ENCODE measurements at regions not wholly inside any gene's neighbourhood (a gene's known extent, or its start where the extent isn't known, plus 50 kb on each side); places are given as distances from the start of the nearest gene placed in this dataset.

DNA sequence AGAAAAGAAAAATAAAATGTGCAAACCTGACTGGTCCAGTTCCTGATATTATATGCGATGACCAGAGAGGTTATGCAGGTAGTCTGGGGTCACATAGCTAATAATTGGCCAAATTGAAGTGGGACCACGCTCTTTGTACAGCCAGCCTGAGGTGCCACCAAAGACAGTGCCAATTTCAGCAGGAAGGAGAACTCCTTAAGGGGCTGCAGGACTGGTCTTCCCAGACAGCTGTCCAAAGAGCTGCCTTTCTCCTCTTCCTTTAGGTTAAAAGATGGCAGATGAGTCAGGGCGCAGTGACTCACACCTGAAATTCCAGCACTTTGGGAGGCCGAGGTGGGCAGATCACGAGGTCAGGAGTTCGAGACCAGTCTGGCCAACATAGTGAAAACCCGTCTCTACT, 95.5 kb downstream of the ACKR3 start:
- H3K9ac ChIP-seq: no peak overlapping the region
- no peak overlapping the region for H3K27ac ChIP-seq (ENCODE audit: low read depth in 2 of 2, low read length in 1 of 2)
- ChIA-PET POLR2A (no interaction called here), CTCF (no interaction called here)
- peaks cover 10% of the 10 kb centered on the region; the same call in 1 of the 2 replicates for H3K27me3 ChIP-seq (ENCODE audit: insufficient read depth)
- no peak overlapping the region for H3K4me3 ChIP-seq (ENCODE audit: low read depth in 2 of 2, low read length in 1 of 2)
- TF ChIP-seq ELF1 (IDR thresholded peaks at IDR 0.05) (no peak), YY1 (IDR thresholded peaks at IDR 0.05; ENCODE audit: low read depth) (no peak)
- H3K9me3 ChIP-seq: no peaks in the 10 kb centered on the region
- no peak overlapping the region for H2AFZ ChIP-seq (ENCODE audit: low read depth)
- H3F3A ChIP-seq (replicated peaks; ENCODE audit: insufficient read depth): no peaks in the 10 kb centered on the region
- no peak for DNase-seq
- no peak overlapping the region for H3K4me2 ChIP-seq
- no peaks in the 10 kb centered on the region for H3K9me2 ChIP-seq
- no peaks in the 10 kb centered on the region for H3K4me1 ChIP-seq (ENCODE audit: control insufficient read depth in 1 of 2, insufficient read depth in 2 of 2, low read depth in 1 of 2, low read length in 1 of 2)
- H4K20me1 ChIP-seq (ENCODE audit: insufficient read depth): no peaks in the 10 kb centered on the region
- WGBS (ENCODE audit: low lambda C conversion rate): 30% methylated on average over 7 of the region's 7 CpGs
- no peaks in the 10 kb centered on the region for H3K79me2 ChIP-seq (ENCODE audit: insufficient read depth)
- H3K36me3 ChIP-seq (replicated peaks in 1 of 2; ENCODE audit: control insufficient read depth in 1 of 2, insufficient read depth in 2 of 2, low read length in 1 of 2): no peaks in the 10 kb centered on the region

DNA sequence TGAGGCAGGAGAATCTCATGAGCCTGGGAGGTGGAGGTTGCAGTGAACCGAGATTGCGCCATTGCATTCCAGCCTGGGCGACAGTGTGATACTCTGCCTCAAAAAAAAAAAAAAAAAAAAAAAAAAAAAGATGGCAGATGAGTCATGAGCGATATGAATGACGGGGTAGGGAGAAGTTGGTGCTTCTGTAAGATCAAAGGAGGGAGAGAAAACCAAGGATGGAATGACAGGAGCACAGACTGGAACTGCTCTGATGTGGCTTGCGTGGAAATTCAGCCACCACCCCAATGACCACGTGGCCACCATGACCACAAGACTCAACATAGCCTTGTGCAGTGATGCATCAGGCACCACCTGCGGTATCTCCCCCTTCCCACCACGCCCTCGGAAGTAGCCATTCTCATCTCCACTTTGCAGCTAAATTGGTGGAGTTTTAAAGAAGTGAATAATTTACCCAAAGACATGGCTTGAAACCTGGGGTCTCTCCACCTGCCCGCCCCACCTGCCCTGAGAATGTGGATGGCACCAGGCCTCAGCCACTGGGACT, 96.0 kb downstream of the ACKR3 start:
- ChIA-PET CTCF (no interaction called here), POLR2A (no interaction called here)
- H3F3A ChIP-seq (replicated peaks; ENCODE audit: insufficient read depth): no peaks in the 10 kb centered on the region
- H3K9me3 ChIP-seq: no peaks in the 10 kb centered on the region
- H3K27ac ChIP-seq (ENCODE audit: low read depth in 2 of 2, low read length in 1 of 2): no peak overlapping the region
- H3K79me2 ChIP-seq (ENCODE audit: insufficient read depth): no peaks in the 10 kb centered on the region
- no peak for DNase-seq
- 36% methylated on average over 11 of the region's 11 CpGs for WGBS (ENCODE audit: low lambda C conversion rate)
- no peaks in the 10 kb centered on the region for H4K20me1 ChIP-seq (ENCODE audit: insufficient read depth)
- H2AFZ ChIP-seq (ENCODE audit: low read depth): no peak overlapping the region
- H3K9me2 ChIP-seq: no peaks in the 10 kb centered on the region
- no peak overlapping the region for H3K4me3 ChIP-seq (ENCODE audit: low read depth in 2 of 2, low read length in 1 of 2)
- H3K9ac ChIP-seq: no peak overlapping the region
- no peak overlapping the region for H3K4me2 ChIP-seq
- H3K27me3 ChIP-seq (ENCODE audit: insufficient read depth): peaks cover 10% of the 10 kb centered on the region; the same call in 1 of the 2 replicates
- TF ChIP-seq GATA2 (CRISPR knock-in tag; IDR thresholded peaks at IDR 0.05) (no peak), ELF1 (IDR thresholded peaks at IDR 0.05) (no peak), RFX5 (IDR thresholded peaks at IDR 0.05; ENCODE audit: low read length) (no peak), TAF1 (IDR thresholded peaks at IDR 0.05; ENCODE audit: borderline replicate concordance, low read depth, low read length) (no peak), FOXJ3 (CRISPR knock-in tag; IDR thresholded peaks at IDR 0.05) (no peak), POLR2AphosphoS5 (IDR thresholded peaks at IDR 0.05; ENCODE audit: low read depth, low read length) (no peak), NFIC (IDR thresholded peaks at IDR 0.05; ENCODE audit: borderline replicate concordance) (no peak), MXI1 (IDR thresholded peaks at IDR 0.05; ENCODE audit: low read depth, low read length) (no peak), FOSL2 (IDR thresholded peaks at IDR 0.05; ENCODE audit: borderline replicate concordance, low read depth) (no peak), YY1 (IDR thresholded peaks at IDR 0.05; ENCODE audit: low read depth) (no peak)
- TF ChIP-seq, protein P1, sequence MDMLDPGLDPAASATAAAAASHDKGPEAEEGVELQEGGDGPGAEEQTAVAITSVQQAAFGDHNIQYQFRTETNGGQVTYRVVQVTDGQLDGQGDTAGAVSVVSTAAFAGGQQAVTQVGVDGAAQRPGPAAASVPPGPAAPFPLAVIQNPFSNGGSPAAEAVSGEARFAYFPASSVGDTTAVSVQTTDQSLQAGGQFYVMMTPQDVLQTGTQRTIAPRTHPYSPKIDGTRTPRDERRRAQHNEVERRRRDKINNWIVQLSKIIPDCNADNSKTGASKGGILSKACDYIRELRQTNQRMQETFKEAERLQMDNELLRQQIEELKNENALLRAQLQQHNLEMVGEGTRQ (IDR thresholded peaks at IDR 0.05; ENCODE audit: borderline replicate concordance, low read depth, low read length): no peak
- TF ChIP-seq, protein P2, sequence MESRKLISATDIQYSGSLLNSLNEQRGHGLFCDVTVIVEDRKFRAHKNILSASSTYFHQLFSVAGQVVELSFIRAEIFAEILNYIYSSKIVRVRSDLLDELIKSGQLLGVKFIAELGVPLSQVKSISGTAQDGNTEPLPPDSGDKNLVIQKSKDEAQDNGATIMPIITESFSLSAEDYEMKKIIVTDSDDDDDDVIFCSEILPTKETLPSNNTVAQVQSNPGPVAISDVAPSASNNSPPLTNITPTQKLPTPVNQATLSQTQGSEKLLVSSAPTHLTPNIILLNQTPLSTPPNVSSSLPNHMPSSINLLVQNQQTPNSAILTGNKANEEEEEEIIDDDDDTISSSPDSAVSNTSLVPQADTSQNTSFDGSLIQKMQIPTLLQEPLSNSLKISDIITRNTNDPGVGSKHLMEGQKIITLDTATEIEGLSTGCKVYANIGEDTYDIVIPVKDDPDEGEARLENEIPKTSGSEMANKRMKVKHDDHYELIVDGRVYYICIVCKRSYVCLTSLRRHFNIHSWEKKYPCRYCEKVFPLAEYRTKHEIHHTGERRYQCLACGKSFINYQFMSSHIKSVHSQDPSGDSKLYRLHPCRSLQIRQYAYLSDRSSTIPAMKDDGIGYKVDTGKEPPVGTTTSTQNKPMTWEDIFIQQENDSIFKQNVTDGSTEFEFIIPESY (IDR thresholded peaks at IDR 0.05; ENCODE audit: borderline replicate concordance, low read depth): no peak
- no peaks in the 10 kb centered on the region for H3K4me1 ChIP-seq (ENCODE audit: control insufficient read depth in 1 of 2, insufficient read depth in 2 of 2, low read depth in 1 of 2, low read length in 1 of 2)
- no peaks in the 10 kb centered on the region for H3K36me3 ChIP-seq (replicated peaks in 1 of 2; ENCODE audit: control insufficient read depth in 1 of 2, insufficient read depth in 2 of 2, low read length in 1 of 2)
